NCI-H524 (cell line): ENCODE measurements at regions not wholly inside any gene's neighbourhood (a gene's known extent, or its start where the extent isn't known, plus 50 kb on each side); places are given as distances from the start of the nearest gene placed in this dataset.
A peak's percentile ranks its signal among the peaks of the same experiment; 100 is the strongest.

Experiments used
- DNase-seq, 2 experiments: peaks; one replicate each; lab custom pipeline; 2025; lab: John Stamatoyannopoulos, UW

GRCh38 chr1:48164571-48164970, 57.9 kb upstream of the SLC5A9 start:
- no peak for DNase-seq

GRCh38 chr1:48160486-48161132, 61.9 kb upstream of the SLC5A9 start:
- DNase-seq: no peak

GRCh38 chr1:48139275-48139674, 83.2 kb upstream of the SLC5A9 start:
- no peak for DNase-seq

GRCh38 chr1:48127735-48128685, 94.5 kb upstream of the SLC5A9 start:
- no peak for DNase-seq

- DNase-seq: no peak
Measured at GRCh38 chr1:48123647-48124046, 98.9 kb upstream of the SLC5A9 start.

GRCh38 chr1:48121955-48122354, 100.6 kb upstream of the SLC5A9 start:
- no peak for DNase-seq

GRCh38 chr1:48120621-48121020, 101.9 kb upstream of the SLC5A9 start:
- DNase-seq: no peak

- DNase-seq: no peak
Measured at GRCh38 chr1:48115835-48116234, 106.7 kb upstream of the SLC5A9 start.

GRCh38 chr1:48114596-48115382, 107.7 kb upstream of the SLC5A9 start:
- DNase-seq: no peak

GRCh38 chr1:48109390-48110013, 112.3 kb upstream of the TRABD2B start:
- peak; percentile 32 to 67 for DNase-seq

GRCh38 chr1:48107516-48107915, 110.3 kb upstream of the TRABD2B start:
- DNase-seq: no peak

GRCh38 chr1:48106049-48106448, 108.9 kb upstream of the TRABD2B start:
- no peak for DNase-seq

- DNase-seq: peak in 1 of 2 experiments; percentile 24
Measured at GRCh38 chr1:48105165-48105564, 108.0 kb upstream of the TRABD2B start.

- DNase-seq: no peak
Measured at GRCh38 chr1:48103495-48103894, 106.3 kb upstream of the TRABD2B start.

- DNase-seq: no peak
Measured at GRCh38 chr1:48102766-48103165, 105.6 kb upstream of the TRABD2B start.

- DNase-seq: no peak
Measured at GRCh38 chr1:48099072-48099773, 102.0 kb upstream of the TRABD2B start.

GRCh38 chr1:48093696-48094528, 96.7 kb upstream of the TRABD2B start:
- peak; percentile 59 to 82 for DNase-seq

- peak in 1 of 2 experiments; percentile 27 for DNase-seq
Measured at GRCh38 chr1:48093147-48093546, 96.0 kb upstream of the TRABD2B start.

- DNase-seq: no peak
Measured at GRCh38 chr1:48092401-48092800, 95.2 kb upstream of the TRABD2B start.

GRCh38 chr1:48089356-48089891, 92.2 kb upstream of the TRABD2B start:
- DNase-seq: no peak
